GM12864 (cell line): ENCODE measurements at regions not wholly inside any gene's neighbourhood (a gene's known extent, or its start where the extent isn't known, plus 50 kb on each side); places are given as distances from the start of the nearest gene placed in this dataset.

Source experiments
- DNase-seq: peaks from one replicate; pipeline ENCODE4 v3.0.0-alpha.2; 2011; ENCODE audit warnings: low read depth
- H3K4me3 ChIP-seq: 2 replicates; pipeline ENCODE4 v1.5.1; 2011; ENCODE audit warnings: mild to moderate bottlenecking, low read depth, low read length, control low read depth
- TF ChIP-seq, protein P1 (sequence below): IDR thresholded peaks from 2 replicates; pipeline ENCODE4 v1.5.1; 2011; ENCODE audit warnings: low read depth, mild to moderate bottlenecking, moderate library complexity, low read length, control low read depth, inconsistent platforms; ENCODE audit errors: missing control alignments

DNA sequence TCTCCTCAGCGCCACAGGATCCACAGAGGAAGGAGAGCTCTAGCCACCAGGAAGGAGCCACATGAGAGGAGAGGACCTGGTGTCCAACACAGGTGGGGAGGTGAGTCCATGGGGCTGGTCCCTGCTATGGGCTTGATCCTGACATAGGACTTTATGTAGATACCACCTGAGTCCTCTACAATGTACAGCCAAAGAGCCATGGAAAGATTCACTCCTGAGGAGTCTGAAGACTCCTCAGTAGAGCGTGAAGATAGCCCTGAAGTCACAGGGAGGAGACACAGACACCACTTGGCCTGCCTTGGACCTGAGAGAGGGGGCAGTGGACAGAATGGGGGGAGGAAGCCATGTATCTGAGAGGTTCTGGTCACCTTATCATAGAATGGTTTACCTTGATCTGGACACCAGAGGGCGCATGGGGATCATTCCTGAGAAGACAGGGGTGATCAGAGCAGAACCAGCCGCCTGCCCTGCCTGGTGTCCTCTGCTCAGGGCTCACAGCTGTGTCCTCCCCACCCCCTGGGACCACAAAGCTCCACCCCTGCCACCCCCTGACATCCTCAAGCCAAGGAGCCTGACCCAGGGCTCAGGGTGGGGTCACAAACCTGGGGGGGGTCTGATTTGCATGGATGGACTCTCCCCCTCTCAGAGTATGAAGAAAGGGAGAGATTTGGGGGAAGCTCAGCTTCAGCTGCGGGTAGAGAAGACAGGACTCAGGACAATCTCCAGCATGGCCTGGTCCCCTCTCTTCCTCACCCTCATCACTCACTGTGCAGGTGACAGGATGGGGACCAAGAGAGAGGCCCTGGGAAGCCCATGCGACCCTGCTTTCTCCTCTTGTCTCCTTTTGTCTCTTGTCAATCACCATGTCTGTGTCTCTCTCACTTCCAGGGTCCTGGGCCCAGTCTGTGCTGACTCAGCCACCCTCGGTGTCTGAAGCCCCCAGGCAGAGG, 77.0 kb downstream of the ZNF280B start:
- H3K4me3 ChIP-seq, result no peak overlapping the region
- TF ChIP-seq, protein P1, sequence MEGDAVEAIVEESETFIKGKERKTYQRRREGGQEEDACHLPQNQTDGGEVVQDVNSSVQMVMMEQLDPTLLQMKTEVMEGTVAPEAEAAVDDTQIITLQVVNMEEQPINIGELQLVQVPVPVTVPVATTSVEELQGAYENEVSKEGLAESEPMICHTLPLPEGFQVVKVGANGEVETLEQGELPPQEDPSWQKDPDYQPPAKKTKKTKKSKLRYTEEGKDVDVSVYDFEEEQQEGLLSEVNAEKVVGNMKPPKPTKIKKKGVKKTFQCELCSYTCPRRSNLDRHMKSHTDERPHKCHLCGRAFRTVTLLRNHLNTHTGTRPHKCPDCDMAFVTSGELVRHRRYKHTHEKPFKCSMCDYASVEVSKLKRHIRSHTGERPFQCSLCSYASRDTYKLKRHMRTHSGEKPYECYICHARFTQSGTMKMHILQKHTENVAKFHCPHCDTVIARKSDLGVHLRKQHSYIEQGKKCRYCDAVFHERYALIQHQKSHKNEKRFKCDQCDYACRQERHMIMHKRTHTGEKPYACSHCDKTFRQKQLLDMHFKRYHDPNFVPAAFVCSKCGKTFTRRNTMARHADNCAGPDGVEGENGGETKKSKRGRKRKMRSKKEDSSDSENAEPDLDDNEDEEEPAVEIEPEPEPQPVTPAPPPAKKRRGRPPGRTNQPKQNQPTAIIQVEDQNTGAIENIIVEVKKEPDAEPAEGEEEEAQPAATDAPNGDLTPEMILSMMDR, result peak; percentile 81
- no peak for DNase-seq

DNA sequence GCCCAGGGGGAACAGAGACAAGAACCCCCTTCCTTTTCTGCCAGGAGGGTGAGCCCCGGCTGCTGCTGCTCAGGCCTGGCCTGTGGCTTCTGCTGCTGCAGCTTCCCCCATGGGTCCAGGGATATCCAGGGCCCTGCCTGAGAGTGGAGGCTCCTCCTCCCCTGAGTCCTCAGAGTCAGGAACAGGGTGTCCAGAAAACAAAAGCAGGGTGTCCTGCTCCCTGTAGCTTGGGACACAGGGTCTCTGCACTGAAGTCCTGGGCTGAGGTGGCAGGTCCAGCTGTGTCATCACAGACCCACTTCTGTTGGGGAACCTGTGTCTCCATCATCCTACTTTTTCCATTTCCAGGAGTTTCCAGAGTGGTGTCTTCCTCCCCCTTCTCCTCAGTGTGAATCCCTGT, 76.1 kb downstream of the ZNF280B start:
- TF ChIP-seq, protein P1, result no peak

DNA sequence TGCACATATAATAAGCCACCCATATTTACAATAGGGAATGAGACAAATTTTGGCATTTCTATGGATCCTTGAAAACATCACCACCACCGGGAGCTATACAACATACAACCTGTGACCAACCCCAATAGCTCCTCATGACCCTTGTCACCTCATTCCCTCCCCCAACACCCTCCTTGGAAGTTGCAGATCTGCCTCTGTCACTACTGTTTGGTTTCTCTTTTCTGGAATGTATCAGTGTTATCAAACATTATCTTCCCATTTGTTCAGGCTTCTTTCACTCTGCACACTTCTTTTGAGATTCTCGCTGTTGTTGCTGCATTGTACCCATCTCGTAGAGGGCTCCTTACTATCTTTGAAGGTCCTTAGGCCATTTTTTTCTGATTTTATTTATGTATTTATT, 75.6 kb downstream of the ZNF280B start:
- TF ChIP-seq, protein P1, result no peak
- no peak for DNase-seq
- H3K4me3 ChIP-seq, result no peak overlapping the region

More for the DNA sequence above, 76.1 kb downstream of the ZNF280B start:
- H3K4me3 ChIP-seq, result no peak overlapping the region
- no peak for DNase-seq

DNA sequence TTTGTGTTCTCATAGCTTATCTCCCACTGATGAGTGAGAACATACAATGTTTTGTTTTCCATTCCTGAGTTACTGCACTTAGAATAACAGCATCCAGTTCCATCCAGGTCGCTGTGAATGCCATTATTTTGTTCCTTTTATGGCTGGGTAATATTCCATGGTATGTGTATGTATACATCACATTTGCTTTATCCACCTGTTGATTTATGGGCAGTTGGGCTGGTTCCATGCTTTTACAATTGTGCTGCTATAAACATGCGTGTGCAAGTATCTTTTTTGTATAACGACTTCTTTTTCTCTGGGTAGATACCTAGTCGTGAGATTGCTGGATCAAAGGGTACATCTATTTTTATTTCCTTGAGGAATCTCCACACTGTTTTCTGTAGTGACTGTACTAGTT, 74.8 kb downstream of the ZNF280B start:
- TF ChIP-seq, protein P1, result no peak
- no peak overlapping the region for H3K4me3 ChIP-seq
- DNase-seq, result no peak
